GM12878 (cell line): ENCODE measurements at regions not wholly inside any gene's neighbourhood (a gene's known extent, or its start where the extent isn't known, plus 50 kb on each side); places are given as distances from the start of the nearest gene placed in this dataset.

ENCODE experiments used
- ATAC-seq: fragments of 200-7000 bp; cut with Tn5 transposase; 3 replicates; pipeline ENCODE4 v1.9.1; 2020; ENCODE audit warnings: mild to moderate bottlenecking, moderate library complexity
- BruUV-seq: library from RNA; stranded (reverse); fragments of 400-500 nt; replicated peaks from 2 replicates; lab custom pipeline; 2021; lab: Mats Ljungman, UMichigan
- CTCF ChIA-PET: fragments of 300-600 bp; sonication (Branson Sonifier 250); formaldehyde crosslinking; extraction: SDS; loops from one replicate; lab custom pipeline; 2021; ENCODE audit warnings: inconsistent platforms; lab: Yijun Ruan, JAX
- POLR2A ChIA-PET: fragments of 350-600 bp; formaldehyde crosslinking; extraction: SDS; loops from one replicate; lab custom pipeline; 2021; ENCODE audit warnings: inconsistent platforms; lab: Charles Lee
- RAD21 ChIA-PET: fragments of 300-600 bp; sonication (Branson Sonifier 250); formaldehyde crosslinking; loops from one replicate; lab custom pipeline; 2023; ENCODE audit warnings: antibody characterized with exemption; ENCODE audit not compliant: unreplicated experiment; lab: Charles Lee
- SMC1A ChIA-PET: fragments of 300-600 bp; sonication (Branson Sonifier 250); formaldehyde crosslinking; loops from one replicate; lab custom pipeline; 2023; ENCODE audit not compliant: unreplicated experiment, uncharacterized antibody; lab: Charles Lee
- DNase-seq: peaks from one replicate; pipeline ENCODE4 v3.0.0-alpha.2; 2011; ENCODE audit warnings: low read depth, low spot score
- FAIRE-seq: peaks from 3 replicates; lab custom pipeline; 2011; peaks lifted over from hg19 to GRCh38; lab: Jason Lieb, UNC
- H2AFZ ChIP-seq: 2 replicates; pipeline ENCODE4 v1.6.0; 2011; ENCODE audit warnings: low read depth, low read length, control low read depth; ENCODE audit not compliant: control insufficient read depth
- H3K27ac ChIP-seq: 2 replicates; pipeline ENCODE4 v1.5.1; 2011; ENCODE audit warnings: control low read depth; ENCODE audit not compliant: control insufficient read depth, insufficient read depth
- H3K27me3 ChIP-seq, 2 experiments: replicated peaks in 1 of 2; 2 replicates each; pipeline versions ENCODE4 v1.6.0 to v1.6.1; 2011; ENCODE audit warnings: low read length in 1 of 2; ENCODE audit not compliant: control insufficient read depth in 2 of 2, insufficient read depth in 2 of 2
- H3K36me3 ChIP-seq, 2 experiments: 2 replicates each; pipeline ENCODE4 v1.5.1; 2011; ENCODE audit warnings: low read length in 1 of 2; ENCODE audit not compliant: control insufficient read depth in 2 of 2, insufficient read depth in 2 of 2
- H3K4me1 ChIP-seq: 2 replicates; pipeline ENCODE4 v1.6.1; 2011; ENCODE audit warnings: mild to moderate bottlenecking, low read length, moderate library complexity, mixed read lengths; ENCODE audit not compliant: control insufficient read depth, insufficient read depth
- H3K4me2 ChIP-seq: 2 replicates; pipeline ENCODE4 v1.6.0; 2011; ENCODE audit warnings: control low read depth; ENCODE audit not compliant: control insufficient read depth, insufficient read depth
- H3K4me3 ChIP-seq: fragments of 200-600 bp; sonication (generic); 2 replicates; pipeline ENCODE4 v1.5.1; 2016
- H3K79me2 ChIP-seq: 2 replicates; pipeline ENCODE4 v1.6.0; 2011; ENCODE audit warnings: low read length; ENCODE audit not compliant: control insufficient read depth, insufficient read depth
- H3K9ac ChIP-seq: 2 replicates; pipeline ENCODE4 v1.8.0; 2011; ENCODE audit warnings: low read length, control low read depth, mixed read lengths; ENCODE audit not compliant: control insufficient read depth, insufficient read depth
- H3K9me3 ChIP-seq: replicated peaks from 3 replicates; pipeline ENCODE4 v1.5.1; 2011; ENCODE audit warnings: mild to moderate bottlenecking, low read length; ENCODE audit not compliant: control insufficient read depth, insufficient read depth
- H4K20me1 ChIP-seq: 2 replicates; pipeline ENCODE4 v1.6.0; 2011; ENCODE audit not compliant: control insufficient read depth, insufficient read depth
- CEBPB ChIP-seq, 2 experiments: fragments of 150-350 bp in 1 of 2; IDR thresholded peaks; 2 replicates each; pipeline ENCODE4 v1.6.1; 2012 to 2014; ENCODE audit warnings: low read depth in 2 of 2, low read length in 2 of 2, borderline replicate concordance in 1 of 2, inconsistent platforms in 1 of 2
- JUNB ChIP-seq: IDR thresholded peaks from 2 replicates; pipeline ENCODE4 v1.6.1; 2016; ENCODE audit warnings: antibody characterized with exemption, mild to moderate bottlenecking
- NR2C1 ChIP-seq: fragments of 450-650 bp; IDR thresholded peaks from 2 replicates; pipeline ENCODE4 v1.6.1; 2017; ENCODE audit warnings: antibody characterized with exemption, mild to moderate bottlenecking, moderate library complexity
- RUNX3 ChIP-seq: IDR thresholded peaks from 2 replicates; pipeline ENCODE4 v1.6.1; 2012; ENCODE audit warnings: low read length, inconsistent platforms
- SRF ChIP-seq, 2 experiments: IDR thresholded peaks; 2 replicates each; pipeline ENCODE4 v1.6.1; 2011; ENCODE audit warnings: low read depth in 2 of 2, low read length in 2 of 2, mild to moderate bottlenecking in 1 of 2, moderate library complexity in 1 of 2
- WGBS: methylation state at CpG from one replicate; pipeline ENCODE4 v1.1.6; 2016; ENCODE audit warnings: low lambda C conversion rate; ENCODE audit not compliant: insufficient replicate concordance, insufficient coverage; ENCODE audit errors: missing lambda C conversion rate; 5-methylcytosine and 5-hydroxymethylcytosine counted together
- in situ Hi-C: fragments of 300-500 bp; cut with MboI; formaldehyde crosslinking; loops from 9 replicates; pipeline ENCODE4 v1.14.3; 2018; ENCODE audit warnings: mixed read lengths
- intact Hi-C: fragments of 100-400 bp; cut with micrococcal nuclease; formaldehyde crosslinking; loops from one replicate; pipeline ENCODE4 v1.14.2; 2022; ENCODE audit not compliant: unreplicated experiment
- TF ChIP-seq, protein P1 (sequence below): fragments of 450-650 bp; IDR thresholded peaks from 2 replicates; pipeline ENCODE4 v1.6.1; 2018; ENCODE audit warnings: borderline replicate concordance, mild to moderate bottlenecking; ENCODE audit not compliant: partially characterized antibody

DNA sequence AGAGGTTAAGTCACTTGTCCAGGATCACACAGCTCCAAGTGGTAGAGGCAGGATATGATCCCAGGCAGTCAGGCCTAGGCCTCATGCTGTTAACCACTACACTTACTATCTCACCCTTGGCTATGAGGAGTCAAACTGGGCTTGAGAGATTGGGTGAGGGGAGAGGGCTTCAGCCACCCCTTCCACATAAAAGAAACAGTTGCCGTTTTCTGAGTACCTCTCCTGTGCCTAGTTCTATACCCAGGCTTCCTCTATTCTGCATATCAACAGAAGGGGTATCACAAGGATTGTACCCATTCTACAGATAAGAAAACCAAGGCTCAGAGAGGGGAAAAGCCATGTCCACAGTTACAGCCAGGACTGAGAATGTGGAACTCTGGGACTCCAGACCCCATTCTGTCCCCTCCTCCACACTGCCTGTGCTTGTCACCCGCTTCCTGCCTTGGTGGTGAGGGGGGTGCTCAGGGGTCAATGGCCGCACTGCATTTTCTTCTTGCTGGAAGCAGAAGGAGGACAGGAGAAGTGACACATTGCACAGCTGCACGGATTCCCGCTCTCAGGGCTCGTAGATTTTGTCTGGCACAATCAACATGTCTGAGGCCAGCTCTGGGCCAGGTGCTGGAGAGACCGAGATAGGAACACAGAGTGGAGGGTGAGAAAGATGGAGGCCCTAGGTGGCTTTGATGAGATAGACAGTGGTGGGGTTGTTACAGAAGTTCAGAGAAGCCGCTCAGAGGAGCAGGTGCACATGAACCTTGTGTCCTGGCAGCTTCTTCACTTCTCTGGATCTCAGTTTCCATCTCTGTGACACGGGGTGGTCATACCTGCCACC lies 108.4 kb upstream of the PTPN1 start:
- ATAC-seq (no peak), FAIRE-seq (no peak), DNase-seq (no peak)
- Histone ChIP-seq H3K27me3 (no peaks in the 10 kb centered on the region; a peak in 2 of 4 replicates), H3K36me3 (no peaks in the 10 kb centered on the region), H3K79me2 (no peaks in the 10 kb centered on the region), H3K27ac (no peak overlapping the region), H3K4me2 (no peak overlapping the region), H2AFZ (no peak overlapping the region), H4K20me1 (no peaks in the 10 kb centered on the region), H3K4me1 (no peaks in the 10 kb centered on the region), H3K9ac (no peak overlapping the region)
- in situ Hi-C loops, result no loop called here
- ChIA-PET POLR2A (no interaction called here), CTCF (interaction anchor here (0.8 kb wide), 1 partner anchor 174 kb away, joined by 3 read pairs; no protein-coding TSS in a partner anchor), RAD21 (no interaction called here)
- 49% methylated on average over 9 of the region's 9 CpGs for WGBS
- intact Hi-C loops, result no loop called here
- no TSS peak for BruUV-seq
- TF ChIP-seq RUNX3, result no peak
- no peak for TF ChIP-seq SRF (IDR thresholded peaks at IDR 0.05; ENCODE audit: low read depth in 2 of 2, low read length in 2 of 2)
- no peak for TF ChIP-seq JUNB
- no peak for TF ChIP-seq CEBPB (IDR thresholded peaks at IDR 0.05; ENCODE audit: borderline replicate concordance in 1 of 2, low read depth in 2 of 2, low read length in 2 of 2)
- no peak for TF ChIP-seq NR2C1
- TF ChIP-seq, protein P1, sequence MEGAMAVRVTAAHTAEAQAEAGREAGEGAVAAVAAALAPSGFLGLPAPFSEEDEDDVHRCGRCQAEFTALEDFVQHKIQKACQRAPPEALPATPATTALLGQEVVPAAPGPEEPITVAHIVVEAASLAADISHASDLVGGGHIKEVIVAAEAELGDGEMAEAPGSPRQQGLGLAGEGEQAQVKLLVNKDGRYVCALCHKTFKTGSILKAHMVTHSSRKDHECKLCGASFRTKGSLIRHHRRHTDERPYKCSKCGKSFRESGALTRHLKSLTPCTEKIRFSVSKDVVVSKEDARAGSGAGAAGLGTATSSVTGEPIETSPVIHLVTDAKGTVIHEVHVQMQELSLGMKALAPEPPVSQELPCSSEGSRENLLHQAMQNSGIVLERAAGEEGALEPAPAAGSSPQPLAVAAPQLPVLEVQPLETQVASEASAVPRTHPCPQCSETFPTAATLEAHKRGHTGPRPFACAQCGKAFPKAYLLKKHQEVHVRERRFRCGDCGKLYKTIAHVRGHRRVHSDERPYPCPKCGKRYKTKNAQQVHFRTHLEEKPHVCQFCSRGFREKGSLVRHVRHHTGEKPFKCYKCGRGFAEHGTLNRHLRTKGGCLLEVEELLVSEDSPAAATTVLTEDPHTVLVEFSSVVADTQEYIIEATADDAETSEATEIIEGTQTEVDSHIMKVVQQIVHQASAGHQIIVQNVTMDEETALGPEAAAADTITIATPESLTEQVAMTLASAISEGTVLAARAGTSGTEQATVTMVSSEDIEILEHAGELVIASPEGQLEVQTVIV, result no peak
- TF ChIP-seq, all 136 proteins: peak for 0
- SMC1A ChIA-PET, result no interaction called here
- no peak overlapping the region for H3K4me3 ChIP-seq
- H3K9me3 ChIP-seq, result no peaks in the 10 kb centered on the region
